Epidermal melanocyte (primary cell): ENCODE measurements at regions not wholly inside any gene's neighbourhood (a gene's known extent, or its start where the extent isn't known, plus 50 kb on each side); places are given as distances from the start of the nearest gene placed in this dataset.
"Not testable (repeated sequence)": the region's sequence is repeated elsewhere in the genome, so short reads cannot be mapped to it uniquely, and the experiment has no call there.

Experiments
- DNase-seq: peaks from one replicate; pipeline ENCODE4 v3.0.0; 2011; ENCODE audit warnings: low spot score; ENCODE audit not compliant: insufficient read length

- DNase-seq, result no peak
These were observed 687.8 kb downstream of the IPMK start for GRCh38 chr10:57579926-57580325.

GRCh38 chr10:57562211-57562610 is 705.5 kb downstream of the IPMK start:
- DNase-seq, result no peak

- not testable (repeated sequence) for DNase-seq
These were observed 715.9 kb downstream of the IPMK start for GRCh38 chr10:57551774-57552173.

- no peak for DNase-seq
These were observed 732.4 kb downstream of the IPMK start for GRCh38 chr10:57535306-57535705.

- DNase-seq, result no peak
These were observed 754.1 kb downstream of the IPMK start for GRCh38 chr10:57513637-57514036.

GRCh38 chr10:57507788-57508187 is 759.9 kb downstream of the IPMK start:
- no peak for DNase-seq

GRCh38 chr10:57506414-57507094 is 761.1 kb downstream of the IPMK start:
- no peak for DNase-seq

- DNase-seq, result no peak
These were observed 773.2 kb downstream of the IPMK start for GRCh38 chr10:57494486-57494885.

- no peak for DNase-seq
These were observed 785.4 kb downstream of the IPMK start for GRCh38 chr10:57482259-57482658.

- no peak for DNase-seq
These were observed 794.7 kb downstream of the IPMK start for GRCh38 chr10:57472823-57473619.

- DNase-seq, result no peak
These were observed 798.7 kb downstream of the IPMK start for GRCh38 chr10:57468894-57469432.

- no peak for DNase-seq
These were observed 802.5 kb downstream of the IPMK start for GRCh38 chr10:57465155-57465554.

GRCh38 chr10:57460540-57460939 is 807.2 kb downstream of the IPMK start:
- DNase-seq, result no peak

- no peak for DNase-seq
These were observed 809.7 kb downstream of the IPMK start for GRCh38 chr10:57457972-57458512.

- DNase-seq, result no peak
These were observed 837.3 kb downstream of the IPMK start for GRCh38 chr10:57430376-57430775.

GRCh38 chr10:57420881-57421280 is 846.8 kb downstream of the IPMK start:
- no peak for DNase-seq

GRCh38 chr10:57418476-57418875 is 849.2 kb downstream of the IPMK start:
- no peak for DNase-seq

GRCh38 chr10:57395923-57396322 is 871.8 kb downstream of the IPMK start:
- no peak for DNase-seq

GRCh38 chr10:57367412-57367811 is 900.3 kb downstream of the IPMK start:
- no peak for DNase-seq

- no peak for DNase-seq
These were observed 904.9 kb downstream of the IPMK start for GRCh38 chr10:57362811-57363210.

- DNase-seq, result no peak
These were observed 914.2 kb downstream of the IPMK start for GRCh38 chr10:57353403-57354003.

GRCh38 chr10:57351076-57351475 is 916.6 kb downstream of the IPMK start:
- no peak for DNase-seq
